Adrenal gland (tissue), 9 donors: ENCODE measurements at regions not wholly inside any gene's neighbourhood (a gene's known extent, or its start where the extent isn't known, plus 50 kb on each side); places are given as distances from the start of the nearest gene placed in this dataset.

Experiments
- DNase-seq, 7 donors: peaks; one replicate each; pipeline ENCODE4 v3.0.0-alpha.2; 2019 to 2020
- H3K27ac ChIP-seq, 5 donors: fragments of 200-600 bp; sonication (generic) in 4 of 5; 1 replicate in 3 of 5; 2 replicates in 2 of 5; pipeline versions ENCODE4 v1.5.1 to v1.8.0; 2016 to 2020; ENCODE audit warnings: mild to moderate bottlenecking in 1 of 5
- H3K27me3 ChIP-seq: fragments of 200-600 bp; 2 replicates; pipeline ENCODE4 v1.8.0; 2021
- H3K36me3 ChIP-seq, 2 donors: fragments of 200-600 bp; replicated peaks in 1 of 2; 1 replicate in 1 of 2; 2 replicates in 1 of 2; pipeline versions ENCODE4 v1.5.1 to v1.8.0; 2018 to 2022
- H3K4me1 ChIP-seq, 2 donors: fragments of 200-600 bp; replicated peaks in 1 of 2; 1 replicate in 1 of 2; 2 replicates in 1 of 2; pipeline versions ENCODE4 v1.5.1 to v1.8.0; 2018 to 2021
- H3K4me3 ChIP-seq, 4 donors: fragments of 200-600 bp; sonication (generic) in 3 of 4; one replicate each; pipeline ENCODE4 v1.5.1; 2016 to 2018
- H3K9me3 ChIP-seq, 3 donors: fragments of 200-600 bp; sonication (generic) in 1 of 3; replicated peaks in 1 of 3; 1 replicate in 2 of 3; 2 replicates in 1 of 3; pipeline versions ENCODE4 v1.5.1 to v1.8.0; 2016 to 2021
- CTCF ChIP-seq, 6 experiments: fragments of 450-650 bp in 4 of 6; fragments of 200-600 bp in 2 of 6; sonication (generic) in 1 of 6; IDR thresholded peaks; 1 replicate in 5 of 6; 2 replicates in 1 of 6; pipeline versions ENCODE4 v1.5.1 to v1.8.0; 2016 to 2021; ENCODE audit warnings: antibody characterized with exemption in 6 of 6, mild to moderate bottlenecking in 2 of 6, moderate library complexity in 1 of 6
- POLR2A ChIP-seq, 2 donors: fragments of 450-650 bp; IDR thresholded peaks; one replicate each; pipeline ENCODE4 v1.6.1; 2017; ENCODE audit warnings: antibody characterized with exemption in 2 of 2, mild to moderate bottlenecking in 2 of 2, moderate library complexity in 1 of 2
- WGBS, 4 donors: extraction: QIAGEN DNeasy Blood & Tissue Kit in 2 of 4; methylation state at CpG; one replicate each; pipeline versions ENCODE4 v1.1.5 to v1.1.7; 2013 to 2017; 5-methylcytosine and 5-hydroxymethylcytosine counted together
- intact Hi-C, 2 donors: fragments of 100-400 bp; cut with DNase I; formaldehyde crosslinking; loops; one replicate each; pipeline versions ENCODE4 v1.14.1 to v1.15.0; 2022 to 2023
- donor health status: healthy with polysubstance abuse.
- donor health status: Bipolar disorder and iron deficiency.
- donor health status: DM: yes; HTN: yes; CAD: no.
- donor health status: DM: no; HTN: no; CAD: no.
- donor health status: DM: no; HTN: no; CAD: no.

GRCh38 chr1:18572022-18572880, 58.4 kb upstream of the PAX7 start:
- no peak overlapping the region for H3K27ac ChIP-seq
- no peaks in the 10 kb centered on the region for H3K9me3 ChIP-seq
- H3K4me3 ChIP-seq = no peak overlapping the region
- intact Hi-C loops = loop anchor here in 1 of 2 donors (10.0 kb wide), 1 partner anchor 647 kb away; no protein-coding TSS in a partner anchor
- TF ChIP-seq POLR2A (IDR thresholded peaks at IDR 0.05) (no peak), CTCF (IDR thresholded peaks at IDR 0.05) (no peak)
- WGBS, 4 donors = 77 to 81% (median 78%) methylated on average over 8 to 9 of the region's 9 CpGs
- no peak for DNase-seq
- H3K27me3 ChIP-seq = peaks cover 9% of the 10 kb centered on the region
- no peaks in the 10 kb centered on the region for H3K4me1 ChIP-seq
- no peaks in the 10 kb centered on the region for H3K36me3 ChIP-seq

DNA sequence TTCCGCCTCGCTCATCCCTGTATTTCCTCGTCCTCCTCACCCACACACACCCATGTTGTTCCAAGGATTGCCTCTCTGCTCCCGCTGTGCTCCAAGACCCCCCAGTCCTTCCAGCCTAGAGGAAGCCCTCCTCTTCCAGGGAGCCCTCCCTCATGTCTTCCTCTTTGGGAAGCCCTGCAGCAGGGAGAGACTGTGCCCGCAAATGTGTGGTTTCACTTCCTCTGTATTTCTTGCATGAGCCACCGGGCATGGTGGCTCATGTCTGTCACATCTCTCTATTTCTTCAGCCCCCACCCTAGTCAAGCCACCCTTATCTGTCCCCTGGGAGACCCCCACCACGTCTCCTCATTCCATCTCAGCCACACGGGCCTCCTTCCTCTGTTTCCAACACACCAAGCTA, 57.5 kb upstream of the PAX7 start:
- no peak for DNase-seq
- Histone ChIP-seq H3K4me3 (no peak overlapping the region), H3K36me3 (no peaks in the 10 kb centered on the region), H3K4me1 (no peaks in the 10 kb centered on the region), H3K9me3 (no peaks in the 10 kb centered on the region), H3K27ac (no peak overlapping the region), H3K27me3 (peaks cover 9% of the 10 kb centered on the region)
- intact Hi-C loops = loop anchor here in 1 of 2 donors (10.0 kb wide), 1 partner anchor 648 kb away; no protein-coding TSS in a partner anchor
- TF ChIP-seq CTCF (IDR thresholded peaks at IDR 0.05) (no peak), POLR2A (IDR thresholded peaks at IDR 0.05) (no peak)
- WGBS, 4 donors = 71 to 86% (median 76%) methylated on average over 8 of the region's 8 CpGs

- H3K36me3 ChIP-seq = no peaks in the 10 kb centered on the region
- WGBS, 4 donors = 64 to 76% (median 72%) methylated on average over 5 of the region's 5 CpGs
- H3K9me3 ChIP-seq = no peaks in the 10 kb centered on the region
- no peaks in the 10 kb centered on the region for H3K4me1 ChIP-seq
- no peak overlapping the region for H3K27ac ChIP-seq
- DNase-seq = no peak
- TF ChIP-seq POLR2A (IDR thresholded peaks at IDR 0.05) (no peak), CTCF (IDR thresholded peaks at IDR 0.05) (no peak)
- H3K4me3 ChIP-seq = no peak overlapping the region
- intact Hi-C loops = loop anchor here in 1 of 2 donors (10.0 kb wide), 1 partner anchor 650 kb away; no protein-coding TSS in a partner anchor
- H3K27me3 ChIP-seq = peaks cover 9% of the 10 kb centered on the region
These were observed 55.9 kb upstream of the PAX7 start for GRCh38 chr1:18574754-18575153.

DNA sequence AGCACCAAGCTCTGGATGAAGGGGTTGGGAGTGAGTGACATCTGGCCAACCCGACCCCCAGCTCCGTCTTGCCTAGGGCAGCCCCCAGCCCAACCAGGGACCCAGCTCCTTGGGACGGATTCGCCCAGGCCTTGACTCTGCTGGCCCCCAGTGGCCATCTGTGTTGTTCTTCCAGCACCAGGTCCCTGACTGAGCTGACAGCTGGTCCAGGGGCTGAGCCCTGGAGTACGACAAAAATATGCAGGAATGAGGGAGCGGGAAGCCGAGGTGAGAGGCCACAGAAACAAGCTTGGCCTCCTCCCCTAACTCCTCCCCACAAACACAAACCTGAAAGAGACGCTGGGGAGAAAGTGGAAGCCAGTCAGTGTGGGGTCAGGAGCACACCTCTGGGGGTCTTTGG, 55.0 kb upstream of the PAX7 start:
- TF ChIP-seq CTCF (IDR thresholded peaks at IDR 0.05) (peak; percentile 40 to 79 (median 55)), POLR2A (IDR thresholded peaks at IDR 0.05) (no peak)

More for the DNA sequence above, 55.0 kb upstream of the PAX7 start:
- peak in 6 of 7 donors; percentile 54 to 81 (median 57) for DNase-seq
- intact Hi-C loops = loop anchor here in 1 of 2 donors (10.0 kb wide), 1 partner anchor 651 kb away; no protein-coding TSS in a partner anchor
- peaks cover 9% of the 10 kb centered on the region for H3K27me3 ChIP-seq
- no peaks in the 10 kb centered on the region for H3K4me1 ChIP-seq
- H3K36me3 ChIP-seq = no peaks in the 10 kb centered on the region
- WGBS, 4 donors = 2 to 19% (median 11%) methylated on average over 4 to 8 of the region's 8 CpGs
- H3K27ac ChIP-seq = no peak overlapping the region
- H3K9me3 ChIP-seq = no peaks in the 10 kb centered on the region
- H3K4me3 ChIP-seq = no peak overlapping the region
